Peyer's patch (tissue), 4 donors: ENCODE measurements at regions not wholly inside any gene's neighbourhood (a gene's known extent, or its start where the extent isn't known, plus 50 kb on each side); places are given as distances from the start of the nearest gene placed in this dataset.

Experiments used
- CTCF ChIP-seq, 6 experiments: fragments of 450-650 bp in 4 of 6; fragments of 200-600 bp in 2 of 6; sonication (generic) in 1 of 6; IDR thresholded peaks; one replicate each; pipeline ENCODE4 v1.5.1; 2017 to 2019; ENCODE audit warnings: antibody characterized with exemption in 6 of 6, mild to moderate bottlenecking in 3 of 6, moderate library complexity in 1 of 6
- POLR2A ChIP-seq, 2 donors: fragments of 450-650 bp; IDR thresholded peaks; one replicate each; pipeline ENCODE4 v1.5.1; 2017; ENCODE audit warnings: antibody characterized with exemption in 2 of 2, mild to moderate bottlenecking in 2 of 2, moderate library complexity in 2 of 2

GRCh38 chr18:30730915-30731314 lies 311.6 kb downstream of the DSC3 start:
- no peak for TF ChIP-seq CTCF (IDR thresholded peaks at IDR 0.05)
- TF ChIP-seq POLR2A (IDR thresholded peaks at IDR 0.05) = no peak
